ENCODE measurements at regions not wholly inside any gene's neighbourhood (a gene's known extent, or its start where the extent isn't known, plus 50 kb on each side); places are given as distances from the start of the nearest gene placed in this dataset.

- H2BK5ac ChIP-seq (ENCODE audit: low read length) = no peak overlapping the region
- no peaks in the 10 kb centered on the region for H3K9me3 ChIP-seq (replicated peaks in 1 of 2; ENCODE audit: control insufficient read depth in 2 of 2, insufficient read depth in 1 of 2, low read depth in 1 of 2, low read length in 2 of 2)
- H2AK5ac ChIP-seq (ENCODE audit: low read depth, low read length) = no peak overlapping the region
- H2BK12ac ChIP-seq (ENCODE audit: low read length) = no peak overlapping the region
- no peak overlapping the region for H3K4me3 ChIP-seq (ENCODE audit: low read length in 2 of 2)
- no peak overlapping the region for H3K14ac ChIP-seq (ENCODE audit: low read length)
- no peak overlapping the region for H3K27ac ChIP-seq (replicated peaks; ENCODE audit: low read length)
- H4K8ac ChIP-seq (ENCODE audit: low read depth, low read length) = no peak overlapping the region
- H3K27me3 ChIP-seq (ENCODE audit: control insufficient read depth in 3 of 3, insufficient read depth in 3 of 3, low read depth in 1 of 3, low read length in 3 of 3) = no peaks in the 10 kb centered on the region
- H3K4me2 ChIP-seq (ENCODE audit: insufficient read depth, low read length, poor library complexity, severe bottlenecking) = no peak overlapping the region
- H2AFZ ChIP-seq (ENCODE audit: low read length) = no peak overlapping the region
- no peak overlapping the region for H2BK120ac ChIP-seq (ENCODE audit: low read depth, low read length)
- no peak overlapping the region for H3K18ac ChIP-seq (ENCODE audit: low read length)
- no peak overlapping the region for H3K4ac ChIP-seq (ENCODE audit: low read length)
- WGBS, 2 donors (ENCODE audit: extremely low coverage in 2 of 2, insufficient read length in 2 of 2, insufficient replicate concordance in 1 of 2) = no CpG with 5 or more reads among the region's 1 CpG
- no peak overlapping the region for H3K23ac ChIP-seq (ENCODE audit: low read depth, low read length, poor library complexity)
- no peak overlapping the region for H3K9ac ChIP-seq (ENCODE audit: low read depth, low read length, poor library complexity)
- H3K79me1 ChIP-seq (ENCODE audit: low read depth, low read length) = no peaks in the 10 kb centered on the region
- DNase-seq (ENCODE audit: low spot score) = no peak
- no peak overlapping the region for H4K91ac ChIP-seq (ENCODE audit: low read depth, low read length, poor library complexity)
- no peaks in the 10 kb centered on the region for H3K4me1 ChIP-seq (ENCODE audit: control insufficient read depth in 2 of 2, insufficient read depth in 1 of 2, low read depth in 1 of 2, low read length in 2 of 2)
- no peaks in the 10 kb centered on the region for H3K36me3 ChIP-seq (replicated peaks in 1 of 2; ENCODE audit: control insufficient read depth in 2 of 2, insufficient read depth in 2 of 2, low read length in 2 of 2)
- H2BK15ac ChIP-seq (ENCODE audit: low read length) = no peak overlapping the region
These were observed 580.8 kb upstream of the AMOT start for GRCh38 chrX:113421432-113421831.

GRCh38 chrX:113412106-113412505 lies 571.5 kb upstream of the AMOT start:
- Histone ChIP-seq H3K18ac (ENCODE audit: low read length) (no peak overlapping the region), H3K27me3 (ENCODE audit: control insufficient read depth in 3 of 3, insufficient read depth in 3 of 3, low read depth in 1 of 3, low read length in 3 of 3) (no peaks in the 10 kb centered on the region), H3K27ac (replicated peaks; ENCODE audit: low read length) (no peak overlapping the region), H3K4me3 (ENCODE audit: low read length in 2 of 2) (no peak overlapping the region), H2AK5ac (ENCODE audit: low read depth, low read length) (no peak overlapping the region), H4K91ac (ENCODE audit: low read depth, low read length, poor library complexity) (no peak overlapping the region), H2BK12ac (ENCODE audit: low read length) (no peak overlapping the region), H2AFZ (ENCODE audit: low read length) (no peak overlapping the region), H3K9me3 (replicated peaks in 1 of 2; ENCODE audit: control insufficient read depth in 2 of 2, insufficient read depth in 1 of 2, low read depth in 1 of 2, low read length in 2 of 2) (no peaks in the 10 kb centered on the region), H2BK5ac (ENCODE audit: low read length) (no peak overlapping the region), H3K4me2 (ENCODE audit: insufficient read depth, low read length, poor library complexity, severe bottlenecking) (no peak overlapping the region), H3K23ac (ENCODE audit: low read depth, low read length, poor library complexity) (no peak overlapping the region), H3K9ac (ENCODE audit: low read depth, low read length, poor library complexity) (no peak overlapping the region), H3K14ac (ENCODE audit: low read length) (no peak overlapping the region), H3K4me1 (ENCODE audit: control insufficient read depth in 2 of 2, insufficient read depth in 1 of 2, low read depth in 1 of 2, low read length in 2 of 2) (no peaks in the 10 kb centered on the region), H2BK15ac (ENCODE audit: low read length) (no peak overlapping the region), H3K79me1 (ENCODE audit: low read depth, low read length) (no peaks in the 10 kb centered on the region), H3K4ac (ENCODE audit: low read length) (no peak overlapping the region), H3K36me3 (replicated peaks in 1 of 2; ENCODE audit: control insufficient read depth in 2 of 2, insufficient read depth in 2 of 2, low read length in 2 of 2) (no peaks in the 10 kb centered on the region), H2BK120ac (ENCODE audit: low read depth, low read length) (no peak overlapping the region), H4K8ac (ENCODE audit: low read depth, low read length) (no peak overlapping the region)
- no CpG with 5 or more reads among the region's 1 CpG for WGBS, 2 donors (ENCODE audit: extremely low coverage in 2 of 2, insufficient read length in 2 of 2, insufficient replicate concordance in 1 of 2)
- DNase-seq (ENCODE audit: low spot score) = no peak

GRCh38 chrX:113408843-113409242 lies 568.2 kb upstream of the AMOT start:
- Histone ChIP-seq H3K4me1 (ENCODE audit: control insufficient read depth in 2 of 2, insufficient read depth in 1 of 2, low read depth in 1 of 2, low read length in 2 of 2) (no peaks in the 10 kb centered on the region), H2AK5ac (ENCODE audit: low read depth, low read length) (no peak overlapping the region), H2BK5ac (ENCODE audit: low read length) (no peak overlapping the region), H3K27ac (replicated peaks; ENCODE audit: low read length) (no peak overlapping the region), H3K23ac (ENCODE audit: low read depth, low read length, poor library complexity) (no peak overlapping the region), H2BK15ac (ENCODE audit: low read length) (no peak overlapping the region), H2AFZ (ENCODE audit: low read length) (no peak overlapping the region), H4K91ac (ENCODE audit: low read depth, low read length, poor library complexity) (no peak overlapping the region), H3K18ac (ENCODE audit: low read length) (no peak overlapping the region), H3K27me3 (ENCODE audit: control insufficient read depth in 3 of 3, insufficient read depth in 3 of 3, low read depth in 1 of 3, low read length in 3 of 3) (no peaks in the 10 kb centered on the region), H3K4ac (ENCODE audit: low read length) (no peak overlapping the region), H3K14ac (ENCODE audit: low read length) (no peak overlapping the region), H3K36me3 (replicated peaks in 1 of 2; ENCODE audit: control insufficient read depth in 2 of 2, insufficient read depth in 2 of 2, low read length in 2 of 2) (no peaks in the 10 kb centered on the region), H2BK120ac (ENCODE audit: low read depth, low read length) (no peak overlapping the region), H3K4me3 (ENCODE audit: low read length in 2 of 2) (no peak overlapping the region), H2BK12ac (ENCODE audit: low read length) (no peak overlapping the region), H3K9me3 (replicated peaks in 1 of 2; ENCODE audit: control insufficient read depth in 2 of 2, insufficient read depth in 1 of 2, low read depth in 1 of 2, low read length in 2 of 2) (no peaks in the 10 kb centered on the region), H4K8ac (ENCODE audit: low read depth, low read length) (no peak overlapping the region), H3K9ac (ENCODE audit: low read depth, low read length, poor library complexity) (no peak overlapping the region), H3K4me2 (ENCODE audit: insufficient read depth, low read length, poor library complexity, severe bottlenecking) (no peak overlapping the region), H3K79me1 (ENCODE audit: low read depth, low read length) (no peaks in the 10 kb centered on the region)
- WGBS, 2 donors (ENCODE audit: extremely low coverage in 2 of 2, insufficient read length in 2 of 2, insufficient replicate concordance in 1 of 2) = no CpG with 5 or more reads among the region's 3 CpGs
- no peak for DNase-seq (ENCODE audit: low spot score)

GRCh38 chrX:113400193-113400704 lies 559.6 kb upstream of the AMOT start:
- Histone ChIP-seq H3K4ac (ENCODE audit: low read length) (no peak overlapping the region), H4K91ac (ENCODE audit: low read depth, low read length, poor library complexity) (no peak overlapping the region), H2AK5ac (ENCODE audit: low read depth, low read length) (no peak overlapping the region), H2AFZ (ENCODE audit: low read length) (no peak overlapping the region), H2BK12ac (ENCODE audit: low read length) (no peak overlapping the region), H3K9me3 (replicated peaks in 1 of 2; ENCODE audit: control insufficient read depth in 2 of 2, insufficient read depth in 1 of 2, low read depth in 1 of 2, low read length in 2 of 2) (no peaks in the 10 kb centered on the region), H3K4me2 (ENCODE audit: insufficient read depth, low read length, poor library complexity, severe bottlenecking) (no peak overlapping the region), H3K14ac (ENCODE audit: low read length) (no peak overlapping the region), H3K27ac (replicated peaks; ENCODE audit: low read length) (no peak overlapping the region), H2BK120ac (ENCODE audit: low read depth, low read length) (no peak overlapping the region), H3K9ac (ENCODE audit: low read depth, low read length, poor library complexity) (no peak overlapping the region), H2BK5ac (ENCODE audit: low read length) (no peak overlapping the region), H3K27me3 (ENCODE audit: control insufficient read depth in 3 of 3, insufficient read depth in 3 of 3, low read depth in 1 of 3, low read length in 3 of 3) (no peaks in the 10 kb centered on the region), H3K36me3 (replicated peaks in 1 of 2; ENCODE audit: control insufficient read depth in 2 of 2, insufficient read depth in 2 of 2, low read length in 2 of 2) (no peaks in the 10 kb centered on the region), H3K79me1 (ENCODE audit: low read depth, low read length) (no peaks in the 10 kb centered on the region), H4K8ac (ENCODE audit: low read depth, low read length) (no peak overlapping the region), H3K4me3 (ENCODE audit: low read length in 2 of 2) (no peak overlapping the region), H3K23ac (ENCODE audit: low read depth, low read length, poor library complexity) (no peak overlapping the region), H3K18ac (ENCODE audit: low read length) (no peak overlapping the region), H2BK15ac (ENCODE audit: low read length) (no peak overlapping the region), H3K4me1 (ENCODE audit: control insufficient read depth in 2 of 2, insufficient read depth in 1 of 2, low read depth in 1 of 2, low read length in 2 of 2) (no peaks in the 10 kb centered on the region)
- WGBS, 2 donors (ENCODE audit: extremely low coverage in 2 of 2, insufficient read length in 2 of 2, insufficient replicate concordance in 1 of 2) = no CpG with 5 or more reads among the region's 2 CpGs
- DNase-seq (ENCODE audit: low spot score) = no peak

Measured in neuronal stem cell (in vitro differentiated cells).